HG02798 (cell line): ENCODE measurements at regions not wholly inside any gene's neighbourhood (a gene's known extent, or its start where the extent isn't known, plus 50 kb on each side); places are given as distances from the start of the nearest gene placed in this dataset.

Source experiments
- ATAC-seq: cut with Tn5 transposase; IDR thresholded peaks from one replicate; pipeline ENCODE4 v1.9.1; 2021; ENCODE audit warnings: mild to moderate bottlenecking; ENCODE audit not compliant: unreplicated experiment, poor library complexity

- no peak for ATAC-seq
Measured at GRCh38 chr13:33727297-33728083, 90.5 kb upstream of the RFC3 start.

GRCh38 chr13:33728271-33729037 is 89.5 kb upstream of the RFC3 start:
- ATAC-seq = peak; percentile 88

DNA sequence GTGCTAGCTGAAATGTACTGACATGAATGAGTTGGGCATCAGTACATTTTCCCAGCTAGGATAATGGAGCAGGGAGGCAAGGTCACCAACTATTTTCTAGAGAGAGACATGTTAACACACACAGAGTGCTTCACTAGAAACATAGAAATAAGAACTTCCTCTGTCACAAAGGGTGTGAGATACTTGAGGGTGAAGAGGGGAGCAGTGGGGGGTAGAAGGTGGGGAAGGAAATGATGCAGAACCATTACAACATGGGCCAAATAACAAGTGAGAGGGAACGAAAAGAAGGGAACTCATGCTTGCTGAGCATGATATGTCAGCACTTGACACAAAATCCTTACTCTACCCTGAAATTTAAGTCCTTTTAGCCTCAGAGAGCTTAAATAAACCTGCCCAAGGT is 87.8 kb upstream of the RFC3 start:
- ATAC-seq = no peak

GRCh38 chr13:33730619-33731018 is 87.3 kb upstream of the RFC3 start:
- no peak for ATAC-seq

- no peak for ATAC-seq
Measured at GRCh38 chr13:33735276-33735675, 82.7 kb upstream of the RFC3 start.

- no peak for ATAC-seq
Measured at GRCh38 chr13:33739254-33739653, 78.7 kb upstream of the RFC3 start.

- ATAC-seq = no peak
Measured at GRCh38 chr13:33740134-33740538, 77.8 kb upstream of the RFC3 start.

DNA sequence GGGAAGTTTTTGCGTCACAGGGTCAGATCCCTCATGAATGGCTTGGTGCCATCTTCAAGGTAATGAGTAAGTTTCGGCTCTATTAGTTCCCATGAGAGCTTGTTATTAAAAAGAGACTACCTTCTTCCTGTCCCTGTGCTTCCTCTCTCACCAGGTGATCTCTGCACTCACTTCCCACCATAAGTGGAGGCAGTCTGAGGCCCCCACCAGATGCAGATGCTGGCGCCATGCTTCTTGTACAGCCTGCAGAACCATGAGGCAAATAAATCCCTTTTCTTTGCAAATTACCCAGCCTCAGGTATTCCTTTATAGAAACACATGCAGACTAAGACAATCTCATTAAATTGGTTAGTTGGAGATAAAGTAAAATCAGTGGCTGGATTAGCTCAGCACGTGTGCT is 75.6 kb upstream of the RFC3 start:
- ATAC-seq = no peak

GRCh38 chr13:33743438-33744368 is 74.2 kb upstream of the RFC3 start:
- peak; percentile 75 for ATAC-seq

GRCh38 chr13:33744589-33745369 is 73.2 kb upstream of the RFC3 start:
- ATAC-seq = no peak

DNA sequence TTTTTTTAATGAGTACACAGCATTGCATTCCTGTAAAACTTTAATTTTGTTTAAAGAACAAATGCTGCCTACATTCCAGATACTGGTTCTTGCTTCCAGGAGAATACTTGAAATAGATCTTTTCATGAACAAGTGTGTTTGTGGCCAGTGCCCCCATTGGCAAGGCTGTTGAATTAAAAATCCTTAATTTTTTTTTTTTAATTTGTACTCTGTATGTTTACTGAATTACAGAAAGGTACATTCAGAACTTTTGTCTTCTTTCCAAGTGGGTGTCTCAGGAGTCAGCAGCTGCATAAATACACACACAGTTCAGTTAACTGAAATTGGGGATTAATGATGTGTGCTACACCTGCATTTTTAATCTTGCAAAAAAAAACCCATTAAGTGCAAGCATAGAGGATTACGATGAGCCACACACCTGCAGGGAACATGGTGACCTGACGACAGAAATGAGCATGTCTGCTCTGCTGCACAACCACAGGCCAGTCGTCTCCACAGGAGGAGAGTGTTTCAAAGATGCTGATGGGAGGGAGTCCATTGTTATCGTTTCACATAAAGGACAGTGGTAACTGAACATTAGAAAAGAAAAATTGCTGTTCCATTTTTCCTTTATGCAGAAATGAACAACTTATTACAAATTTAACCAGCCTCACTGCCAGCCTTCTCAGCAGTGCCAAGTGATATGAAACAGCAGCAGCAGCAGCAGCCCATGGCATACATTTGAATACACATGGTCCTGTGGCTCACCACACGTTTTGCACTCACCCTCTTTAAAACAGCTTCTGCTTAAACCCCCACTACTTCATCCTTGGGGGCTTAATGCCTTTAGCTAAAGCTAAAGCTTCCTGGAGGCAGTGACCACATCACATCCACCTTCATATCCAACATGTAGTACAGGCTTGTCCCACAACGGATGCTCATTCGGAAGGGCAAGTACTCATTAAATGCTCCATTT is 72.3 kb upstream of the RFC3 start:
- ATAC-seq = peak; percentile 73

GRCh38 chr13:33746867-33747266 is 71.1 kb upstream of the RFC3 start:
- ATAC-seq = no peak

GRCh38 chr13:33751151-33751550 is 66.8 kb upstream of the RFC3 start:
- ATAC-seq = no peak

- ATAC-seq = no peak
Measured at GRCh38 chr13:33752094-33752493, 65.9 kb upstream of the RFC3 start.

- ATAC-seq = no peak
Measured at GRCh38 chr13:33752597-33752996, 65.4 kb upstream of the RFC3 start.

DNA sequence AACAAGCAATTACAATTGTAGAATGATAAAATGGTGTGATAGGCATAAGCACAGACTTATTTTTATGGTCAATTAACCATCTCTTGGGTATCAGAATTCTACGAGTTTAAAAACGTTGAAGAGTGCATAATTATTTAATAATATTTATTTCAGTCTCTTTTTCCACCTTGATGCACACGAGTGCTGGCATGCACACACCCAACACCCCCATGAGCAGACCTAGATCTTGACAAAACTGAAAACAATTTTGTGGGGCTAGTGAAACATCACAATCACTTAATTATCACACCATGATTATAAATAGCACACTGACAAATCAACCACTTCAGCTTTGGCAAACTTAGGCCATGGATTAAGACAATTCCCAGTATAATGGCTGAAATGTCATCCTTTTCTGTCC is 61.0 kb upstream of the RFC3 start:
- no peak for ATAC-seq

GRCh38 chr13:33757713-33758112 is 60.2 kb upstream of the RFC3 start:
- ATAC-seq = peak; percentile 67

GRCh38 chr13:33758113-33758512 is 59.8 kb upstream of the RFC3 start:
- peak; percentile 40 for ATAC-seq

DNA sequence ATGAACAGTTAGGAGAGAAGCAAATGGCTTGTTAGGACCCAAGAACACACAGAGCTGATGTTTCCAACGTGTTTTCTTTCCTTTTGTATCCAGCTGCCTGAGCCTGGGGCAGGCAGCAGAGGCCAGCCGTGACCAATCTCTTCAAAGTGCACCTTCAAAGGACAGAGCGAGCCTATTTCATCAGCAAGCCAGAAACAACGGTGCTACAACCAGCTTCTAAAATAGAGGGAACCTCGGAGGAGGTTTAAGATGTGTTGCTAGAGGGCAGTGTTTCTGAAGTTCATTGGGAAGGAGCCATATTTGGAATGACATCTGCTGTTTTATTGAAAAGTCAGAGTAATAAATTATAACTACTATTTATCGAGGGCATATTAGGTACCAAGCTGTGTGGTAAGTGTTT is 56.2 kb upstream of the RFC3 start:
- ATAC-seq = no peak
